ENCODE measurements at regions not wholly inside any gene's neighbourhood (a gene's known extent, or its start where the extent isn't known, plus 50 kb on each side); places are given as distances from the start of the nearest gene placed in this dataset.

DNA sequence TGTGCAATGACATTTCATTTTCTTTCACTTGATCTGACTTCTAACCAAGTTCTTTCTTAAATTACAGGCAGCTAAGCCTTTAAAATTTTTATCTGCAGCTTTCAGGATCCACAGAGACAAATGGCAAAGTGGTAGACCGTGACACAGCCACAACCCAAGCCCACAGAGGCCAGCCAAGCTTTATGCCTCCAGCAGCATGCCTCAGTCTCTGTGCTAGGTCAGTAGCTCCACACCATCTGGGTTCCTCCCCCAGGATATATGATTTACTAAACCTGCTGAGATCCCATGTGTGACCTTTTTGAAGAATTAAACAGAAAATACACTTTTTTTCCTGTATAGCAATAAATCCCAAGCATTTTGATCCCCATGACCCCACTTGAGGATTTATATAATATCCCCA is 290.4 kb upstream of the CAND1 start:
- H3K4me3 ChIP-seq (ENCODE audit: low read depth, poor library complexity, severe bottlenecking): no peak overlapping the region
- intact Hi-C loops (cut with DNase I; ENCODE audit: low total_unique reads): no loop called here
- DNase-seq (ENCODE audit: low spot score in 2 of 2): no peak
- 72 to 81% methylated on average over 1 of the region's 1 CpG for WGBS, 2 donors
- TF ChIP-seq, protein P1, sequence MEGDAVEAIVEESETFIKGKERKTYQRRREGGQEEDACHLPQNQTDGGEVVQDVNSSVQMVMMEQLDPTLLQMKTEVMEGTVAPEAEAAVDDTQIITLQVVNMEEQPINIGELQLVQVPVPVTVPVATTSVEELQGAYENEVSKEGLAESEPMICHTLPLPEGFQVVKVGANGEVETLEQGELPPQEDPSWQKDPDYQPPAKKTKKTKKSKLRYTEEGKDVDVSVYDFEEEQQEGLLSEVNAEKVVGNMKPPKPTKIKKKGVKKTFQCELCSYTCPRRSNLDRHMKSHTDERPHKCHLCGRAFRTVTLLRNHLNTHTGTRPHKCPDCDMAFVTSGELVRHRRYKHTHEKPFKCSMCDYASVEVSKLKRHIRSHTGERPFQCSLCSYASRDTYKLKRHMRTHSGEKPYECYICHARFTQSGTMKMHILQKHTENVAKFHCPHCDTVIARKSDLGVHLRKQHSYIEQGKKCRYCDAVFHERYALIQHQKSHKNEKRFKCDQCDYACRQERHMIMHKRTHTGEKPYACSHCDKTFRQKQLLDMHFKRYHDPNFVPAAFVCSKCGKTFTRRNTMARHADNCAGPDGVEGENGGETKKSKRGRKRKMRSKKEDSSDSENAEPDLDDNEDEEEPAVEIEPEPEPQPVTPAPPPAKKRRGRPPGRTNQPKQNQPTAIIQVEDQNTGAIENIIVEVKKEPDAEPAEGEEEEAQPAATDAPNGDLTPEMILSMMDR (IDR thresholded peaks at IDR 0.05): no peak
- no peak for TF ChIP-seq POLR2A (IDR thresholded peaks at IDR 0.05)

DNA sequence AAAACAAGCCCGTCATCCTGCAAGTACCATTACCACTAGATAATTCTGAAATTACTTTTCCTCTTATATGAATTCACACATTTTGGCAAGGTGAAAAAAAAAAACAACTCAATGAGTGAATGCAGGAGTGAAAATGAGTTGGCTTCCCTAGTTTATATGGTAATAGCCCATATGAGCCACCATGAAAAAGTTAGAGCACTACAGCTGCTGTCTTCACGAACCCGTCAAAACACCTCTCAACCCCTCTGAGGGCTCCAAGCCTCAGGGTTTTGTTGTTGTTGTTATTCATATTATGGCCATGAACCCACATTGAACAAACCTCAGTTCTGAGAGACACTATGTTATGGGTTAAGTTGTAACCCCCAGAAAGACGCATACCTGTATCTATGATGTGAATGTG is 289.9 kb upstream of the CAND1 start:
- 94% methylated on average over 4 of the region's 4 CpGs for WGBS, 2 donors
- DNase-seq (ENCODE audit: low spot score in 2 of 2): no peak
- no peak overlapping the region for H3K4me3 ChIP-seq (ENCODE audit: low read depth, poor library complexity, severe bottlenecking)
- TF ChIP-seq, protein P1 (IDR thresholded peaks at IDR 0.05): no peak
- no peak for TF ChIP-seq POLR2A (IDR thresholded peaks at IDR 0.05)
- intact Hi-C loops (cut with DNase I; ENCODE audit: low total_unique reads): no loop called here

DNA sequence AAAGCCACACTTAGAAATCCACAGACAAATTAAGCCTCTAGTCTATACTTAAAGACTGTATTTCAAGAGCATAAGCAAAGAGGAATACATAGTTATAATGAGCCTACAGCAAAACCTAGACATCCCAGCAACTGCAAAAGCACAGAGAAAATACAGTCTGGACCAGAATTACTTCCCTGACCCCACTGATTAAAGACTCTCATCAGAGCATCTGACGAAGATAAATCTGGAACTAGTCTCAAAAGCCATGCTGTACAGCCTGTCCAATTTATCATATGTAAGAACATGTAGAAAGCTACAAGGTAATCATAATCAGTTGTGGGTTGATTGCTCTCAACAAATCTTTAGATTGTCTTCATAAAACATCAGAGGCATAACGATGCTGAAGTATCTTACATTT is 285.1 kb upstream of the CAND1 start:
- H3K4me3 ChIP-seq (ENCODE audit: low read depth, poor library complexity, severe bottlenecking): no peak overlapping the region
- no peak for DNase-seq (ENCODE audit: low spot score in 2 of 2)
- WGBS, 2 donors: 84% methylated on average over 2 of the region's 2 CpGs
- intact Hi-C loops (cut with DNase I; ENCODE audit: low total_unique reads): no loop called here
- TF ChIP-seq, protein P1 (IDR thresholded peaks at IDR 0.05): no peak
- TF ChIP-seq POLR2A (IDR thresholded peaks at IDR 0.05): no peak

DNA sequence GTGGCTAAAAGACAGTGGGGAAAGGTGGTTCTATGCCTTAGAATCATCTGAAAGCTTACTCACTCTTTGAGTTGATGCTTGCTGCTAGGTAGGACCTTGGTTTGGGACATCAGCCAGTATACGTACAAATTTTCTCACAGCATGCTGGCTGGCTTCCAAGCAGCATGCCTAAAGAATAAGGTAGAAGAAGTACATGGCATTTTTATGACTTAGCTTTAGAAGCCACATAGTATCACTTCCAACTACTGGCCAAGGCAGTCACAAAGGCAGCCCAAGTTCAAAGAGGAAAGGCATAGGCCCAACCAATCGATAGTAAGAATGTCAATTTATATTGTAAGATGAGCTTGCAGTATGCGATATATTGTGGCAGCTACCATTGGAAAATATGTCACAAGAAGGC is 284.2 kb upstream of the CAND1 start:
- TF ChIP-seq POLR2A (IDR thresholded peaks at IDR 0.05): no peak
- TF ChIP-seq, protein P1 (IDR thresholded peaks at IDR 0.05): no peak
- no peak overlapping the region for H3K4me3 ChIP-seq (ENCODE audit: low read depth, poor library complexity, severe bottlenecking)
- no peak for DNase-seq (ENCODE audit: low spot score in 2 of 2)
- intact Hi-C loops (cut with DNase I; ENCODE audit: low total_unique reads): no loop called here
- 53 to 61% methylated on average over 3 of the region's 3 CpGs for WGBS, 2 donors

DNA sequence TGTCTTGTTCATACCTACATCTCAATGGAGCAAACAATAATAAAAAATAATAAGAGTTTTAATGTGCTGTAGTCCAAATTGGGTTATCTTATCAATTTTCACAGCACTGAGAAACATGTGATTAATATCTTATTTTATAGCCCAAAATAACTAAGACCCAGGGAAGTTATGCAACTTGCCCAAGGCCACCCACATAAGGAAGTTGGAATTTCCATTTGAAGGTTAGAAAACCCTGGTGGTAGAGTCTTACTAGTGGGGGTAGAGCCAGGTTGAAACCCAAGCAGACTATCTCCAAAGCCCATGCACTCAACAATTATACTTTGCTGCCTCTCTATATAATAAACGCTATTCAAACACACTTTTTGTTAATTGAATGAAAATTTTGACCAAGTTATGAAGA is 270.0 kb upstream of the CAND1 start:
- DNase-seq (ENCODE audit: low spot score in 2 of 2): no peak
- 92 to 93% methylated on average over 1 of the region's 1 CpG for WGBS, 2 donors
- intact Hi-C loops (cut with DNase I; ENCODE audit: low total_unique reads): no loop called here
- TF ChIP-seq, protein P1 (IDR thresholded peaks at IDR 0.05): no peak
- TF ChIP-seq POLR2A (IDR thresholded peaks at IDR 0.05): no peak
- H3K4me3 ChIP-seq (ENCODE audit: low read depth, poor library complexity, severe bottlenecking): no peak overlapping the region

DNA sequence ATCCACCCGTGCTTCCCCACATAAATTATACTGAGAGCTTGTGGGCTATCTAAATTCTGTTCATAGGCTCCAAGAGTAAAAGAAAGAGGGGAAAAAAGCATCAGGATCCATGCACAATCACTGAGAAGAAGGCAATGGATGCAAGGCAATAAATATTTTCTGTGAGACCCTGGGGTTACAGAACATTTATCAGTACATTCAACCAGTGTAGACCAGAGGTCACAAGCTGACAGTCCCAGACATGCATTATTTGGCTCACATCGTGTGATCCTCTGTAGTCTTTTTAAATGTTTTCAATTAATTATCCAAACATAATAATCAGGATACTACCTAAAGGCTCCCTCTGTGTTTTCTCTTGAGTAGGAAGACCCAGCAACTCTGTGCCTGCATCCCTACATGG is 267.9 kb upstream of the CAND1 start:
- no peak for DNase-seq (ENCODE audit: low spot score in 2 of 2)
- TF ChIP-seq, protein P1 (IDR thresholded peaks at IDR 0.05): no peak
- no peak for TF ChIP-seq POLR2A (IDR thresholded peaks at IDR 0.05)
- WGBS, 2 donors: 39 to 50% methylated on average over 2 of the region's 2 CpGs
- no peak overlapping the region for H3K4me3 ChIP-seq (ENCODE audit: low read depth, poor library complexity, severe bottlenecking)
- intact Hi-C loops (cut with DNase I; ENCODE audit: low total_unique reads): no loop called here

All from lower leg skin (tissue), 4 donors.